HG03103 (cell line): ENCODE measurements at regions not wholly inside any gene's neighbourhood (a gene's known extent, or its start where the extent isn't known, plus 50 kb on each side); places are given as distances from the start of the nearest gene placed in this dataset.

Experiments
- ATAC-seq: cut with Tn5 transposase; IDR thresholded peaks from one replicate; pipeline ENCODE4 v1.9.1; 2021; ENCODE audit warnings: low read depth; ENCODE audit not compliant: unreplicated experiment

DNA sequence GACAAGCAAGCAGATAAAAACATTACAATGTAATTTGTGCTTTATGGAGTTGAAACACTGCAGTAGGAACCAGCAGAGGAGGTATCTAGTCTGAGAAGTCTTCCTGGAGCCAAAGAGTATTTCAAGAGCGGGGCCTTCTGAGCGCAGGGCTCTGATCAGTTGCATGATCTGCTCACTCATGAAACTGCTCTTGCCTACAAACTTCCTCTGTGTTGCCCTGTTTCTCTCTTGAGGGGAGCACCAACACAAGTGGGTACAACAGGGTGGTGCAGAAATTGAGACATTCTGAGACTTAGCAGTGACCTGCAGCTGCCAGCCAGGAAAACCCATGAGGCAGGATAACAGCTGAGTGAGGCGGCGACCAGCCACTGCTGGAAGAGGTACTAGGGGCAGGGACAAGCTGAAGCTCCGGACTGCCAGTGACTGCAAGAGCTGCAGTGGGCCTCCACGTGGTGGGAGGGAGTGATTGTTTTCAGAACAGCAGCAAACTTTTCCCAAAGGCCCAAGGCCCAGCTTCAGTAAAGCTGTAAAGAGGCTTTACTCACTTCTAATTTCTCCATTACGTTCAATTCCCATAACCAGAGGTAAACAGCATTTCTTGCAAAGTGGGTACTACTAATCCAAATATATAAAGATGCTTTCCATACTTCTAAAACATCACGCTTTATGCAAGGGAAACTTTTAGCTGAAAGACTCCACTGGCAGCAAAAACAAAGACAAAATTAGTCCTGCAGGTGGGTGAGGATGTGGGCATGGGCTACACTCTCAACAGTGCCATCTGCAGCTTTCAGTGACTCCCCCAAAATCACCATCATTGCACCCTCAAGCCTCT is 69.0 kb upstream of the LPP start:
- ATAC-seq: no peak

DNA sequence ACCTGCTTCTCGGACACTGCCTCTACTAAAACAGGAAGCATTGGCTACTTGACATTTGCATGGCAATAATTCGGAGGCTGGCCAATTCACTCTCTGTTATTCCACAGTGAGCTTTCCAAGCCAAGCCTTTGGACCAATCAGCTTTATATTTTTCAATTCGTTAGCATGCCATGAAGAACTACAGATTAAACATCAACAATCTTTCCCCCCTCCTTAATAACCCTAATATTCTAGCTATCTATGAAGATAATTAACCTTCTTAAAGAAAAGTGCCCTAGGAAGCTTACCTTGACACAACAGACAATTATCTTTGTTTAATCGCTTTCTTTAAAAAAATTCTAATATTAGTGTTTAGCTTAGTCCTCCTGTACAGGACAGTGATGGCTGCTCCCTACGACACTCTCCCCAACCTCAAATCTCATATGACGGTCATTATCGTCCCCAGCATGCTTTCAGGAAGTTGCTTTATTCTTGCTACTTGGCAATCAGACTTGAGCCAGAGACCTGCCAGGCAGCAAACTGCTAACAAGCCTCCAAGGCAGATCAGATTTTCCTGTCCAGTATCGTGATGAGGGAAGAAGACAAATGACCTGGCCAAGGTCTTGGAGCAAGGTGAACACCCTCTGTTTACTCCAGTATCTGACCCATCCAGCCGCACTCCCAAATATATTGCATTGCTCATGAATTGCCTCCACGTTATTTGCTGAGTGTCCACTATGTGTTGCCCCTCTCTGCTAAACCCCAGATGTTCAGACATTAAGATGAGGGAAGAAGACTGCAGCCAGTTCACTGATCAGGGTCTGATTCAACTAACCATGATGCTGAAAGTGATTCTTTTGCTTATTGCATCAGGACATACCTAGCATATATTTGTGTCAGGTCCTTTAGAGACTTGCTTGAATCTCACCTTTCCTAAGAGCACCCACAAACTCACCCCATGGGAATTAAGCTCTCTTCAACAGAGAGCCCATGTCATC is 68.1 kb upstream of the LPP start:
- ATAC-seq: no peak

DNA sequence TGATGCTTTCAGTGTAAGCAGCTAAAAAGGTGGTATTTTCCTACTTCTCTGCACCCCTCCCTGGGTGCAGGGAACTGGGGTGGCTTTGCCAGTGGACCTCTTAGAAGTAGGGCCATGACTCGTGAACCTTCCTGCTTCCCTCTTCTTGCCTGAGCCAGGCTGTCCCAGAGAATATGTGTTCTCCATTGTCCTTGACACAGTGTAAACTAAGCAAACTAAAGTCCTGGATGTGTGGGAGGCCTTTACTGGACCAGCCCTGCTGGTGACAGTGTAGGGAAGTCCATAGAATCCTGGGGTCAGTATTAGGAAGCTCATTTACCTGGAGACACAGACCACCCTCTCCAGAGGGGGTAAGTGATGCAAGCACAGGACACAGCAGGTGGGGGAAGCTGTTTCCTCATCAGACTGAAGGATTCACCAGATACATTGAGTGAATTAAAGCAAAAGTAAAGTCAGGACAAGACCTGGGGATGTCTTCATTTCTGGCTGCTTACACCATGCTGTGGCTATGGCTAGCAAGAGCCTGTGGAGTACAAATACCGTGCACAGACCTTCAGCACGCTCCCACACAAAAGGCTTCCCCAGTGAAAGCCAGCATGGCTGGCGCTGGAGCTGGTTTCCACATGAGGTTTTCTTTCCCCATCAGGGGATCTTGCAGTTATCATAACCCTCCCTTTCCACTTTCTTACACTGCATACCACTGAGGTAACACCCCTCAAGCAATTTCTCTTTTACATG is 64.8 kb upstream of the LPP start:
- ATAC-seq: no peak

DNA sequence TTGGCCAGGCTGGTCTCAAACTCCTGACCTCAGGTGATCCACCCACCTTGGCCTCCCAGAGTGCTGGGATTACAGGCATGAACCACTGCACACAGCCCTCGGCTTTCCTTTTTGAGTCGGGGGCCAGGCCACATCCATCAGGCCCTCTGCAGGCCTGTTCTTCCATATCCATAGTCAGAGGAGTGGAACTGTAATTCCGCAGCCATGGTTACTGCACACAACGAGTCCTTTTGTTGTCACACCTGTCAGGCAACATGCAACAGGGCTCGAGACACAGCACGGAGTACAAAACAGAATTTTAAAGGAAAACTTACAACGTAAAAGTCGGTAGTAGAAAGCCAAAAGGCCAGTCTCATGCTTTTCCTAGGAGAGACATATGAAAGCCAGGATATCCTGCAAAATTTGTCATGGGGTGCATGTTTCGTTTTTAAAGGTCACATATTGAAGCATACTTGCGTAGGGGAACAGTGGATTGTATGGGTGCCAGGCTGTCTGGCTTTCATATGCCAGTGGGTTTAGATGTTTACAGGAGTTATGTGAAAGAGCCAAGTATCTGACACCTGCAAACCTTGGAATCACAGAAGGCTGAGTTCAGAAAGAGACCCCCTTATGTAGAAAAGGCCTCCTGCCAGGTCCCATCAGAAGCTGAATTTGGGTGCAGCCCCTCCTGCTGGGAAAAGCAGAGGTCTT is 63.2 kb upstream of the LPP start:
- ATAC-seq: no peak

DNA sequence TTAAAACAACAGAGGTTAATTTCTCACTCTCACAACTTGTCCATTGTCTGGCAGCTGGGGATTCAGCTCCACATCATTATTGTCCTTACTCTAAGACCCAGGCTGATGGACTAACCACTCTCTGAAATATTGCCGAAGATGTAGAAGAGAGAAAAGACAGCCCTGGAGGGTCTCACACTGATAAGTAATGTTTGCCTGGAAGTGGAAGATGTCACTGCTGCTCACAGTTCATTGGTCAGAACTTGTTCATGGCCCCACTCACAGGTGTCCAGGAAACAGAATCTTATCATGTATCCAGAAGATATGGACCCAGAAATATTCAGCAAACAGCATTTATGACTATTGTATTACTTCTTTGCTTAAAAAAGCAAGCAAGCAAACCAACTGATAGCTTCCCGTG is 62.2 kb upstream of the LPP start:
- no peak for ATAC-seq

DNA sequence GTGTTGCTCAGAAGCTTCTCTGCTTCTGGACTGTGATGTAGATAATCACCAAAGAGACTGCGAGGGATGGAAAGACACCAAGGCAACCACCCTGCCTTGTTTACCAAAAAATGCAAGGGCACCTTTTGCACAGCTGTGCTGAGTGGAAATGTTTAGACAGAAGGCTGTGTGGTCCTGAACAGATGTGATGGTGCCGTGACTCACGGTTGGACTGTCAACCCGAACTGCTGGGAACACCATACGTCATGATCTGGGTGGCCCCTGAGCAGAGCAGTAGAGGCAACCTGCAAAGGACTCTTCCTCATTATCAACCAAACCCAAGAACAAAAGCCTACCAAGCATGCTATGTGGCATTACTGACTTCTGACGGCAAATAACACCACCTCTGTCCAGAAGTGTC is 61.3 kb upstream of the LPP start:
- no peak for ATAC-seq

DNA sequence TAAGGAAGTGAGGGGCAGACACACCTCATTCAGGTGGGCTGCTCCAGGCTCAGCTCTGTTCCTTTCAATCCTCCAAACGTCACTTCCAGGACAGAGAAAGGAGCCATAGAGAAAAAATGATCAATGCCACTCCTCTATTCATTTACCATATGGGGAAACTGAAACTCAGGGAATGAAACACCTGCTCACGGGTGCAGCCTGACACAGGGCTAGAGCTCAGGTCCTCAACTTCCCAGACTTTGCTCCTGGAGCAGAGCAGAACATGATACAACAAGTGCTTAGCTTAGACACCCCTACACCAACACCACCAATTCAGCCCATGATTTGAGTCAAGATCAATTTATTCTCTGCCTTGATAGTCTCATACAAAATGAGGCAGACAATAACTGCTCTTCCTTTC is 58.5 kb upstream of the LPP start:
- ATAC-seq: no peak

DNA sequence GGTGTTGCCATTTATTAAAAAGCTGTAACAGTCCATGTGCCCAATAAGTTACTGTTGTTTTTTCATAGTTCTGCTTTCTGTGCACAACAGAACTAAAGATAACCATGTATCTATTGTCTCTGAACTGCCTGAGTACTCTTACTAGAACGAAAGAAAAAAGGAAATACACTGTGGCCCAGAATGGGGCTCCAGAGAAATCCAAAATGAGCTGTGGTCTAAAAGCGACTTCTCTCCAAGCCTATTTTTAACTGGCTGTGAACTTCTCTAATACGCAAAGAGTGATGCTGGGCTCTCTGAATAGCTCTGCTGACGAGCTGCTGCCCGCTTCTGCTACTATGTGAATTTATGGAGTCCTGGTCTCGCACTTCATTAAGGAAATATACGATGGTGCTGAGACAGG is 56.2 kb upstream of the LPP start:
- no peak for ATAC-seq

DNA sequence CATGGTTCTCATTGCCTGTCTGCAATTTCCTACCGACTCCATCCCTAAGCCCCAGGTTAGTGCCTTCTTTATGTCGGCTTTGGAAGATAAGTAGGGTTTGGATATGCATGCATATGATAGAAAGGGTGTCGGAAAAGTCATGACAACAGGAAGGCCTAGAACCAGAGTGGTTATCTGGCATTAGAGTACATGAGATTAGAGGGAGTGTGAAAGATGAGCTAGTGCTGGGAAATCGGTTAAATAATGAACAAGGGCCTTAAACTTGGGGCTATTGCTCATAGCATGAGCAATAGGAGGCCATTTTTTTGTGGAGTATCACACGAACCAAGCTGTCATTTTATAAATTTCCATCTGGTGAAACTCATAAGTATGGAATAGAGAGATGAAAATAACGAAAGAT is 54.0 kb upstream of the LPP start:
- no peak for ATAC-seq

DNA sequence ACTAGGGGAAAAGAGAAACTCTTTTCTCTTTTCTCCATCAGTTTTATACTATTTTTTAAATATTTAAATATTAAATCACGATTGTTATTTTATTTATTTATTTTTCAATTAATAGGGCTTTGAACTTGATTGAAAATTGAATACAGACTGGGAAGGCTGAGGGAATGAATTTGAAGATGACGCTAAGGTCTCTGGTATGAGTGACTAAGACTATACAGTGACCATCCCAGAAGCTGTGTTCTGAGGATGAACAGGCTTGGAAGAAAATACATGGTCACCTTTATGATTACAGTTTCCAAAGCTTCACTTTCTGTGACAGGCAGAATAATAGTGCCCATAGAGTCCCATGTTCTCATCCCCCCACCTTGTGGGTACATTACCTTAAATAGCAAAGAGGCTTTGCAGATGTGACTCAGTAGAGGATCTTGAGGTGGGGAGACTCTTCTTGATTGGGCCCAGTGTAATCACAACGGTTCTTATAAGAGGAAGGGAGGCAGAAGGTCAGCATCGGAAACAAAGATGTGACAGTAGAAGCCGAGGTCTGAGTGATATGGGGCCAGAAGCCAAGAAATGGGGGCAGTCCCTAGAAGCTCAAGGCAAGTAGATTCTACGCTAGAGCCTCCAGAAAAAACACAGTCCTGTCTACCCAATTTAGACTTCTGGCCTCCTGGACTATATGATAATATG is 51.0 kb upstream of the LPP start:
- ATAC-seq: no peak

DNA sequence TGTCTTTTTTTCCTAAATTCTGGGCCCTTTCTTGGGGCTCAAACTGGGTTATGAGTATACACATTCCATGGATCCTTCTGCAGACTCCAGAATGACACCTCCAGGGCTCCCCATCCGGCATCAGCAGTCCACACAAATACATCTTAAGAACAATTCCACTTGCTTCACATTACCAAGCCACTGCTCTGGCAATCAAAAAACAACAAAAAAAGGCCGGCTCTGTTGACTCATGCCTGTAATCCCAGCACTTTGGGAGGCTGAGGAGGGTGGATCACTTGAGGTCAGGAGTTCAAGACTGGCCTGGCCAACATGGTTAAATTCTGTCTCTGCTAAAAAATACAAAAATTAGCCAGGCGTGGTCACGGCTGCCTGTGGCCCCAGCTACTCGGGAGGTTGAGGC is 49.9 kb upstream of the LPP start:
- ATAC-seq: no peak
